KMS-11 (cell line): ENCODE measurements at regions not wholly inside any gene's neighbourhood (a gene's known extent, or its start where the extent isn't known, plus 50 kb on each side); places are given as distances from the start of the nearest gene placed in this dataset.

ENCODE experiments used
- H2AFZ ChIP-seq: fragments of 200-600 bp; sonication (generic); 2 replicates; pipeline ENCODE4 v1.6.1; 2016; ENCODE audit warnings: antibody characterized with exemption, mixed run types, low read depth
- H3K27ac ChIP-seq: fragments of 200-600 bp; sonication (generic); 2 replicates; pipeline ENCODE4 v1.6.1; 2016; ENCODE audit warnings: mild to moderate bottlenecking, mixed run types
- H3K27me3 ChIP-seq: fragments of 200-600 bp; sonication (generic); 2 replicates; pipeline ENCODE4 v1.6.1; 2017; ENCODE audit warnings: mild to moderate bottlenecking, low read depth, mixed run types, moderate library complexity; ENCODE audit not compliant: insufficient read depth
- H3K36me3 ChIP-seq: fragments of 200-600 bp; sonication (generic); 2 replicates; pipeline ENCODE4 v1.6.1; 2017; ENCODE audit warnings: mild to moderate bottlenecking, mixed run types; ENCODE audit not compliant: insufficient read depth
- H3K4me1 ChIP-seq: fragments of 200-600 bp; sonication (generic); 2 replicates; pipeline ENCODE4 v1.6.1; 2016; ENCODE audit warnings: mild to moderate bottlenecking, low read depth, mixed run types; ENCODE audit not compliant: poor library complexity, severe bottlenecking
- H3K4me2 ChIP-seq: fragments of 200-600 bp; sonication (generic); 2 replicates; pipeline ENCODE4 v1.7.0; 2016; ENCODE audit warnings: mild to moderate bottlenecking, mixed run types
- H3K4me3 ChIP-seq: fragments of 200-600 bp; sonication (generic); IDR thresholded peaks from 2 replicates; pipeline ENCODE4 v1.6.1; 2017; ENCODE audit warnings: low read depth, low read length, mixed read lengths; ENCODE audit not compliant: insufficient read depth
- H3K79me2 ChIP-seq: fragments of 200-600 bp; sonication (generic); 2 replicates; pipeline ENCODE4 v1.6.1; 2016; ENCODE audit warnings: low read depth, mixed run types; ENCODE audit not compliant: insufficient read depth
- H3K9ac ChIP-seq: fragments of 200-600 bp; sonication (generic); 2 replicates; pipeline ENCODE4 v1.6.1; 2016; ENCODE audit warnings: mild to moderate bottlenecking, mixed run types
- H4K20me1 ChIP-seq: fragments of 200-600 bp; sonication (generic); 2 replicates; pipeline ENCODE4 v1.6.1; 2016; ENCODE audit warnings: mild to moderate bottlenecking, mixed run types; ENCODE audit not compliant: insufficient read depth
- TF ChIP-seq, protein P1 (sequence below): fragments of 200-600 bp; sonication (generic); conservative IDR thresholded peaks from 2 replicates; pipeline ENCODE4 v1.6.1; 2017; ENCODE audit warnings: low read depth, mild to moderate bottlenecking, antibody characterized with exemption, low read length, moderate library complexity, mixed read lengths

DNA sequence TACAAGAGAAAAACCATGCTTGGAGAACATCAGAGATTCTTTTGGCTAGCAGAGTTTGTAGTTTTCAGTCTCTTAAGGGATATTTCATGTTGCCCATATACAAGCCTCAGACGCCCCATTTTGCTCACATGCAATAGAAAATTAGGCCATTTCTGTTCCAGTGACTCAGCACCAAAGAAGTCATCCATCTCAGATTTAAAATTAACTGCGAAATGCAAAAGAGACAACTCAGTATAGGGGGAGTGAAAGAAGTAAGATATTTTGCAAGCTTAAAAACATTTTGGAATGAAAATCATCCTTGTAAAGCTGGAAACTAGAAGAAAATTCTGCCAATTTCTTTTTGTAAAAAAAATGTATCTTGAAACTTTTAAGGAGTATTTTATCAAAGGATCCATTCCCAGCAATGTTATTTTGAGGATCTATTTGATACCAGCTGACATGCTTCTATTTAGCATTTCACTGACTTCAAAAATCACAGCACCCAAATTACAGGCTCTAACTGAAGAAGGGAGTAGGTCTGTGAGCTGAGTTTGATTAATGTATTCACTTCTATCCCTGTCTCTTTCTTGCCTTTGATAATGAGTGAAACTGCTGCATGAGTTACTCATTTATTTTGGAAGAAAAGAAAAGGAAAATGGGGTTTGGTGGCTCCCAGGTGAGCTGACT lies 223.7 kb upstream of the SULF2 start:
- no peak overlapping the region for H3K9ac ChIP-seq
- TF ChIP-seq, protein P1, sequence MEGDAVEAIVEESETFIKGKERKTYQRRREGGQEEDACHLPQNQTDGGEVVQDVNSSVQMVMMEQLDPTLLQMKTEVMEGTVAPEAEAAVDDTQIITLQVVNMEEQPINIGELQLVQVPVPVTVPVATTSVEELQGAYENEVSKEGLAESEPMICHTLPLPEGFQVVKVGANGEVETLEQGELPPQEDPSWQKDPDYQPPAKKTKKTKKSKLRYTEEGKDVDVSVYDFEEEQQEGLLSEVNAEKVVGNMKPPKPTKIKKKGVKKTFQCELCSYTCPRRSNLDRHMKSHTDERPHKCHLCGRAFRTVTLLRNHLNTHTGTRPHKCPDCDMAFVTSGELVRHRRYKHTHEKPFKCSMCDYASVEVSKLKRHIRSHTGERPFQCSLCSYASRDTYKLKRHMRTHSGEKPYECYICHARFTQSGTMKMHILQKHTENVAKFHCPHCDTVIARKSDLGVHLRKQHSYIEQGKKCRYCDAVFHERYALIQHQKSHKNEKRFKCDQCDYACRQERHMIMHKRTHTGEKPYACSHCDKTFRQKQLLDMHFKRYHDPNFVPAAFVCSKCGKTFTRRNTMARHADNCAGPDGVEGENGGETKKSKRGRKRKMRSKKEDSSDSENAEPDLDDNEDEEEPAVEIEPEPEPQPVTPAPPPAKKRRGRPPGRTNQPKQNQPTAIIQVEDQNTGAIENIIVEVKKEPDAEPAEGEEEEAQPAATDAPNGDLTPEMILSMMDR, result no peak

DNA sequence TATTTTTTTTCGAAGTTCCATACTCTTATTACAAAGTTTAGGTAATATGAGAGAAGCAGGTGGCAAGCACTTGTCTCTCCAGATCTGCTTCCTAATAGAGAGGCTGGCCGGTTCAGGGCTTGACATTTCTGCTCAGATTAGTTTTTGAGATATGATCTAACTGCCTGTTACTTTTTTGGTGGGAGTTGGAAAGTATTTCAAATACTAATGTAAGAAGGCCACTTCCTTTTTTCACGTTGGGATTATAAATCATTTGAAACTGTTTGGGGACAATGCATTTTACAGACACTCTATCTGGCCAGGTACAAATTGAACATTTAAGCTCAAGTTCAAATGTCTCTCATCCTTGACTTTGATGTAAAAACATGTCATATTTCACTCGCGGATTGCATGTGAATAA lies 222.1 kb upstream of the SULF2 start:
- H3K4me1 ChIP-seq, result no peaks in the 10 kb centered on the region
- H3K27ac ChIP-seq, result no peak overlapping the region
- H3K9ac ChIP-seq, result no peak overlapping the region
- H3K4me3 ChIP-seq, result no peak overlapping the region
- TF ChIP-seq, protein P1, result no peak
- no peaks in the 10 kb centered on the region; the same call in 1 of the 2 replicates for H3K27me3 ChIP-seq
- H3K36me3 ChIP-seq, result no peaks in the 10 kb centered on the region
- H3K79me2 ChIP-seq, result no peaks in the 10 kb centered on the region
- H2AFZ ChIP-seq, result no peak overlapping the region
- no peaks in the 10 kb centered on the region for H4K20me1 ChIP-seq
- H3K4me2 ChIP-seq, result no peak overlapping the region

More for the DNA sequence above, 223.7 kb upstream of the SULF2 start:
- H2AFZ ChIP-seq, result no peak overlapping the region
- H3K79me2 ChIP-seq, result no peaks in the 10 kb centered on the region
- no peaks in the 10 kb centered on the region for H4K20me1 ChIP-seq
- H3K36me3 ChIP-seq, result no peaks in the 10 kb centered on the region
- no peaks in the 10 kb centered on the region; the same call in 1 of the 2 replicates for H3K27me3 ChIP-seq
- no peak overlapping the region for H3K27ac ChIP-seq
- H3K4me3 ChIP-seq, result no peak overlapping the region
- H3K4me2 ChIP-seq, result no peak overlapping the region
- H3K4me1 ChIP-seq, result no peaks in the 10 kb centered on the region

DNA sequence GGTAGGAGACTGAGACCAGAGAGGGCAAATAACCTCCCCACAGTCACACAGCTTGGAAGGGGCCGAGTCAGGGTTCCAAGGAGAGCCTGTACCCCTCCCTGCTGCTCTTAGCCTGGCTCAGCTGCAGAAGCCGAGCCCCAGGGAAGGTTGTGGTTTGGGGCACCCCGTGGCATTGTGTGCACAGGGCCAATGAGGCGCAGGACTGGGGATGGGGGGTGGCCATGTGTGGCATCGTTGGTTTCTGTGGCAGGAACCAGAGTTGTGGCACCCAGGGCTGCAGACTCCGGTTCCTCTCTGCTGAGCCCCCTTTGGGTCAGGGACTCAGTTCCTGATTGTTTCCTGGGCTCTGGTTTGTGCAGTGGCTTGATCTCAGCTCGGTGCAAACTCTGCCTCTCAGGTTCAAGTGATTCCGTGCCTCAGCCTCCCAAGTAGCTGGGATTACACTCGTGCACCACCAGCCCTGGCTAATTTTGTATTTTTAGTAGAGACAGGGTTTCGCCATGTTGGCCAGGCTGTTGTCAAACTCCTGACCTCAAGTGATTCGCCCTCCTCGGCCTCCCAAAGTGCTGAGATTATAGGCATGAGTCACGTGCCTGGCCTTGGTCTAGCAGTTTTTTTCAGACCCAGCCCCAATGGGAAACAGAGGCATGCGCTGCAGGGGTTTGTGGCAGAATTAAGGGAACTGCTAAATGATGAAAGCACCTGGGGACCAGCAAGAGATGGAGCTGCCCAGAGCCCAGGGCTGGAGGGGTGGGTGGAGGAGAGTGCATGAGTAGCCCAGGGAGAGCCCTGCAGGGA lies 221.0 kb upstream of the SULF2 start:
- Histone ChIP-seq H3K4me1 (no peaks in the 10 kb centered on the region), H4K20me1 (no peaks in the 10 kb centered on the region), H3K9ac (no peak overlapping the region), H3K27me3 (no peaks in the 10 kb centered on the region; the same call in 1 of the 2 replicates), H3K27ac (no peak overlapping the region), H3K36me3 (no peaks in the 10 kb centered on the region), H3K79me2 (no peaks in the 10 kb centered on the region), H3K4me2 (no peak overlapping the region), H3K4me3 (no peak overlapping the region), H2AFZ (no peak overlapping the region)
- TF ChIP-seq, protein P1, result no peak

DNA sequence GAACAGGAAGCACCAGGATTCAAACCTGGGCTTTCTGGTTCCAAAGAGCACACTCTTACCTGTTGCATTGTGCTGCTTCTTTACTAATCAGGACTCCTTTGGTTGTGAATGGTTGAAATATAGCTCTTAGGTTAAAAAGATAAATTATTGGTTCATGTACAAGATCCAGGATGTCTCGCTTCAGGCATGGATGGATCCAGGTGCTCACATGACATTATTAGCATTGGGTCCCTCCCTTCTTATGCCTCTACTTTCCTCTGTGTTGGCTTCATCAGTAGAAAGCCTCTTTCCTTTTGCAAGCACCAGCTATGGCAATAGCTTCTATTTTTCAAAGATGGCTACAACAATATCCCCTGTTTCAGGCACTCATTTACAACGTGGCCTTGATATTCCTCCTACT lies 217.7 kb upstream of the SULF2 start:
- no peak overlapping the region for H3K27ac ChIP-seq
- no peaks in the 10 kb centered on the region for H3K4me1 ChIP-seq
- no peak overlapping the region for H3K4me2 ChIP-seq
- no peaks in the 10 kb centered on the region for H3K79me2 ChIP-seq
- H2AFZ ChIP-seq, result no peak overlapping the region
- no peak overlapping the region for H3K9ac ChIP-seq
- TF ChIP-seq, protein P1, result no peak
- no peaks in the 10 kb centered on the region for H4K20me1 ChIP-seq
- no peaks in the 10 kb centered on the region for H3K36me3 ChIP-seq
- H3K27me3 ChIP-seq, result peaks cover 2% of the 10 kb centered on the region; the same call in 1 of the 2 replicates
- no peak overlapping the region for H3K4me3 ChIP-seq
